ENCODE measurements at regions not wholly inside any gene's neighbourhood (a gene's known extent, or its start where the extent isn't known, plus 50 kb on each side); places are given as distances from the start of the nearest gene placed in this dataset.
"Not testable (repeated sequence)": the region's sequence is repeated elsewhere in the genome, so short reads cannot be mapped to it uniquely, and the experiment has no call there.

GRCh38 chr6:150789906-150790305 lies 75.6 kb upstream of the MTHFD1L start:
- TF ChIP-seq NRF1 (conservative IDR thresholded peaks at IDR 0.05 in 1 of 2, IDR thresholded peaks at IDR 0.05 in 1 of 2); PTBP1 (IDR thresholded peaks at IDR 0.05; ENCODE audit: low read depth, low read length); RNF2 (IDR thresholded peaks at IDR 0.05); ILK (tag; IDR thresholded peaks at IDR 0.05; ENCODE audit: borderline replicate concordance, low read depth); E2F1 (CRISPR knock-in tag; IDR thresholded peaks at IDR 0.05); MXI1 (IDR thresholded peaks at IDR 0.05; ENCODE audit: low read depth, low read length); EP300 (IDR thresholded peaks at IDR 0.05; ENCODE audit: low read length); RFX5 (IDR thresholded peaks at IDR 0.05; ENCODE audit: low read depth, low read length); ZNF436 (CRISPR knock-in tag; IDR thresholded peaks at IDR 0.05); BACH1 (tag; IDR thresholded peaks at IDR 0.05): not testable (repeated sequence)
- TF ChIP-seq, protein P1, sequence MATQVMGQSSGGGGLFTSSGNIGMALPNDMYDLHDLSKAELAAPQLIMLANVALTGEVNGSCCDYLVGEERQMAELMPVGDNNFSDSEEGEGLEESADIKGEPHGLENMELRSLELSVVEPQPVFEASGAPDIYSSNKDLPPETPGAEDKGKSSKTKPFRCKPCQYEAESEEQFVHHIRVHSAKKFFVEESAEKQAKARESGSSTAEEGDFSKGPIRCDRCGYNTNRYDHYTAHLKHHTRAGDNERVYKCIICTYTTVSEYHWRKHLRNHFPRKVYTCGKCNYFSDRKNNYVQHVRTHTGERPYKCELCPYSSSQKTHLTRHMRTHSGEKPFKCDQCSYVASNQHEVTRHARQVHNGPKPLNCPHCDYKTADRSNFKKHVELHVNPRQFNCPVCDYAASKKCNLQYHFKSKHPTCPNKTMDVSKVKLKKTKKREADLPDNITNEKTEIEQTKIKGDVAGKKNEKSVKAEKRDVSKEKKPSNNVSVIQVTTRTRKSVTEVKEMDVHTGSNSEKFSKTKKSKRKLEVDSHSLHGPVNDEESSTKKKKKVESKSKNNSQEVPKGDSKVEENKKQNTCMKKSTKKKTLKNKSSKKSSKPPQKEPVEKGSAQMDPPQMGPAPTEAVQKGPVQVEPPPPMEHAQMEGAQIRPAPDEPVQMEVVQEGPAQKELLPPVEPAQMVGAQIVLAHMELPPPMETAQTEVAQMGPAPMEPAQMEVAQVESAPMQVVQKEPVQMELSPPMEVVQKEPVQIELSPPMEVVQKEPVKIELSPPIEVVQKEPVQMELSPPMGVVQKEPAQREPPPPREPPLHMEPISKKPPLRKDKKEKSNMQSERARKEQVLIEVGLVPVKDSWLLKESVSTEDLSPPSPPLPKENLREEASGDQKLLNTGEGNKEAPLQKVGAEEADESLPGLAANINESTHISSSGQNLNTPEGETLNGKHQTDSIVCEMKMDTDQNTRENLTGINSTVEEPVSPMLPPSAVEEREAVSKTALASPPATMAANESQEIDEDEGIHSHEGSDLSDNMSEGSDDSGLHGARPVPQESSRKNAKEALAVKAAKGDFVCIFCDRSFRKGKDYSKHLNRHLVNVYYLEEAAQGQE (IDR thresholded peaks at IDR 0.05; ENCODE audit: borderline replicate concordance), result not testable (repeated sequence)
- TF ChIP-seq, protein P1 (CRISPR knock-in tag; IDR thresholded peaks at IDR 0.05; ENCODE audit: low read depth), result not testable (repeated sequence)
- TF ChIP-seq, protein P2, sequence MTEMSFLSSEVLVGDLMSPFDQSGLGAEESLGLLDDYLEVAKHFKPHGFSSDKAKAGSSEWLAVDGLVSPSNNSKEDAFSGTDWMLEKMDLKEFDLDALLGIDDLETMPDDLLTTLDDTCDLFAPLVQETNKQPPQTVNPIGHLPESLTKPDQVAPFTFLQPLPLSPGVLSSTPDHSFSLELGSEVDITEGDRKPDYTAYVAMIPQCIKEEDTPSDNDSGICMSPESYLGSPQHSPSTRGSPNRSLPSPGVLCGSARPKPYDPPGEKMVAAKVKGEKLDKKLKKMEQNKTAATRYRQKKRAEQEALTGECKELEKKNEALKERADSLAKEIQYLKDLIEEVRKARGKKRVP (CRISPR knock-in tag; IDR thresholded peaks at IDR 0.05), result not testable (repeated sequence)
- TF ChIP-seq, protein P3, sequence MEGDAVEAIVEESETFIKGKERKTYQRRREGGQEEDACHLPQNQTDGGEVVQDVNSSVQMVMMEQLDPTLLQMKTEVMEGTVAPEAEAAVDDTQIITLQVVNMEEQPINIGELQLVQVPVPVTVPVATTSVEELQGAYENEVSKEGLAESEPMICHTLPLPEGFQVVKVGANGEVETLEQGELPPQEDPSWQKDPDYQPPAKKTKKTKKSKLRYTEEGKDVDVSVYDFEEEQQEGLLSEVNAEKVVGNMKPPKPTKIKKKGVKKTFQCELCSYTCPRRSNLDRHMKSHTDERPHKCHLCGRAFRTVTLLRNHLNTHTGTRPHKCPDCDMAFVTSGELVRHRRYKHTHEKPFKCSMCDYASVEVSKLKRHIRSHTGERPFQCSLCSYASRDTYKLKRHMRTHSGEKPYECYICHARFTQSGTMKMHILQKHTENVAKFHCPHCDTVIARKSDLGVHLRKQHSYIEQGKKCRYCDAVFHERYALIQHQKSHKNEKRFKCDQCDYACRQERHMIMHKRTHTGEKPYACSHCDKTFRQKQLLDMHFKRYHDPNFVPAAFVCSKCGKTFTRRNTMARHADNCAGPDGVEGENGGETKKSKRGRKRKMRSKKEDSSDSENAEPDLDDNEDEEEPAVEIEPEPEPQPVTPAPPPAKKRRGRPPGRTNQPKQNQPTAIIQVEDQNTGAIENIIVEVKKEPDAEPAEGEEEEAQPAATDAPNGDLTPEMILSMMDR (IDR thresholded peaks at IDR 0.05 in 2 of 3, conservative IDR thresholded peaks at IDR 0.05 in 1 of 3; ENCODE audit: insufficient read depth in 2 of 3, low read depth in 1 of 3, low read length in 3 of 3), result not testable (repeated sequence)
